Hepatocyte (in vitro differentiated cells): ENCODE measurements at regions not wholly inside any gene's neighbourhood (a gene's known extent, or its start where the extent isn't known, plus 50 kb on each side); places are given as distances from the start of the nearest gene placed in this dataset.

Experiments
- CTCF ChIP-seq: fragments of 200-600 bp; sonication (generic); IDR thresholded peaks from 2 replicates; pipeline ENCODE4 v1.5.1; 2016; ENCODE audit warnings: antibody characterized with exemption, mild to moderate bottlenecking; ENCODE audit not compliant: poor library complexity
- EZH2 ChIP-seq: fragments of 200-600 bp; sonication (generic); IDR thresholded peaks from 2 replicates; pipeline ENCODE4 v1.6.1; 2016; ENCODE audit warnings: antibody characterized with exemption, mild to moderate bottlenecking, borderline replicate concordance
- EZH2phosphoT487 ChIP-seq: fragments of 200-600 bp; sonication (generic); IDR thresholded peaks from one replicate; pipeline ENCODE4 v1.6.1; 2018; ENCODE audit warnings: antibody characterized with exemption, mild to moderate bottlenecking, low read depth, moderate library complexity; ENCODE audit not compliant: unreplicated experiment, severe bottlenecking

DNA sequence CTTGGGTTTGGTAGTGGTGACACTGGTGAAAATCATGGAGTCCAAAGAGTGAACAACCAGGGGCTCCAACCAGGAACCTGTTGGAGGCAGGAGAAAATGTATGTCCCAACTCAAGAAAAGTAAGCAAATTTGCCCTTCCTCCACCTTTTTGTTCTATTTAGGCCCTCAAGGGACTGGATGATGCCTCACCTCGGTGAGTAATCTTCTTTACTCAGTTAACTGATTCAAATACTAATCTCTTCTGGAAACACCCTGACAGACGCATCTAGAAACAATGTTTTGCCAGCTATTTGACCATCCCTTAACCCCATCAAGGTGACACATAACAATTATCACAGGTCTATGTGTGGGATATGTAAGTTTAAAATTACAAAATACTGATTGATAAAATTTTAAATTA is 272.4 kb upstream of the FOXG1 start:
- TF ChIP-seq CTCF: no peak
- no peak for TF ChIP-seq EZH2phosphoT487
- TF ChIP-seq EZH2: no peak
